ENCODE measurements at regions not wholly inside any gene's neighbourhood (a gene's known extent, or its start where the extent isn't known, plus 50 kb on each side); places are given as distances from the start of the nearest gene placed in this dataset.

- DNase-seq = peak; percentile 57
Observed at GRCh38 chr6:26216886-26217713, 129.9 kb downstream of the HFE start.

- DNase-seq = no peak
Observed at GRCh38 chr6:26217714-26218075, 130.5 kb downstream of the HFE start.

- no peak for DNase-seq
Observed at GRCh38 chr6:26218824-26219223, 131.6 kb downstream of the HFE start.

GRCh38 chr6:26220145-26220970 lies 133.1 kb downstream of the HFE start:
- no peak for DNase-seq

- DNase-seq = no peak
Observed at GRCh38 chr6:26221186-26221585, 134.0 kb downstream of the HFE start.

- DNase-seq = no peak
Observed at GRCh38 chr6:26222571-26222970, 135.3 kb downstream of the HFE start.

GRCh38 chr6:26223228-26223627 lies 136.0 kb downstream of the HFE start:
- DNase-seq = no peak

- peak; percentile 40 for DNase-seq
Observed at GRCh38 chr6:26223650-26224546, 136.7 kb downstream of the HFE start.

GRCh38 chr6:26224547-26224912 lies 137.3 kb downstream of the HFE start:
- DNase-seq = no peak

- no peak for DNase-seq
Observed at GRCh38 chr6:26224940-26225847, 138.0 kb downstream of the HFE start.

- no peak for DNase-seq
Observed at GRCh38 chr6:26225848-26226578, 138.8 kb downstream of the HFE start.

GRCh38 chr6:26226579-26226967 lies 138.4 kb upstream of the BTN3A2 start:
- DNase-seq = no peak

- DNase-seq = no peak
Observed at GRCh38 chr6:26230351-26230750, 134.6 kb upstream of the BTN3A2 start.

GRCh38 chr6:26231006-26231587 lies 133.9 kb upstream of the BTN3A2 start:
- DNase-seq = no peak

- no peak for DNase-seq
Observed at GRCh38 chr6:26232306-26232939, 132.6 kb upstream of the BTN3A2 start.

- peak; percentile 29 for DNase-seq
Observed at GRCh38 chr6:26232940-26233648, 131.9 kb upstream of the BTN3A2 start.

GRCh38 chr6:26233649-26234420 lies 131.2 kb upstream of the BTN3A2 start:
- peak; percentile 34 for DNase-seq

GRCh38 chr6:26234421-26235301 lies 130.3 kb upstream of the BTN3A2 start:
- peak; percentile 51 for DNase-seq
